SK-N-SH (cell line): ENCODE measurements at regions not wholly inside any gene's neighbourhood (a gene's known extent, or its start where the extent isn't known, plus 50 kb on each side); places are given as distances from the start of the nearest gene placed in this dataset.

ENCODE experiments used
- CTCF ChIA-PET: fragments of 300-600, 350-600 bp; formaldehyde crosslinking; extraction: SDS; loops from one replicate; lab custom pipeline; 2021; lab: Yijun Ruan, JAX
- POLR2A ChIA-PET: fragments of 350-600 bp; sonication (Branson Sonifier 250); formaldehyde crosslinking; extraction: SDS; loops from one replicate; lab custom pipeline; 2020; ENCODE audit warnings: antibody characterized with exemption, inconsistent platforms; lab: Yijun Ruan, JAX
- DNase-seq: peaks from one replicate; pipeline ENCODE4 v3.0.0; 2012
- H2AFZ ChIP-seq: fragments of 200-600 bp; sonication (generic); 2 replicates; pipeline ENCODE4 v1.8.1; 2016; ENCODE audit warnings: antibody characterized with exemption, mild to moderate bottlenecking, low read depth
- H3F3A ChIP-seq: fragments of 200-600 bp; sonication (generic); replicated peaks from 2 replicates; pipeline ENCODE3; 2016; ENCODE audit warnings: antibody characterized with exemption, mild to moderate bottlenecking; ENCODE audit not compliant: insufficient read depth
- H3K27ac ChIP-seq, 2 experiments: fragments of 200-500 bp in 1 of 2; fragments of 200-600 bp in 1 of 2; sonication (Bioruptor generic) in 1 of 2; sonication (generic), shearing (Covaris generic) in 1 of 2; 2 replicates each; pipeline versions ENCODE4 v1.5.1 to v1.6.1; 2014 to 2016; ENCODE audit warnings: low read depth in 2 of 2, inconsistent platforms in 1 of 2, low read length in 1 of 2, mild to moderate bottlenecking in 1 of 2, mixed read lengths in 1 of 2
- H3K27me3 ChIP-seq: fragments of 200-600 bp; sonication (generic), shearing (Covaris generic); 2 replicates; pipeline ENCODE4 v1.6.1; 2016; ENCODE audit warnings: mixed run types; ENCODE audit not compliant: insufficient read depth
- H3K36me3 ChIP-seq, 2 experiments: fragments of 200-500 bp in 1 of 2; fragments of 200-600 bp in 1 of 2; sonication (Bioruptor generic) in 1 of 2; sonication (generic) in 1 of 2; replicated peaks in 1 of 2; 2 replicates each; pipeline versions ENCODE3 to v1.5.1; 2014 to 2016; ENCODE audit warnings: low read length in 1 of 2, mild to moderate bottlenecking in 1 of 2; ENCODE audit not compliant: insufficient read depth in 2 of 2, control insufficient read depth in 1 of 2
- H3K4me1 ChIP-seq, 2 experiments: fragments of 200-500 bp in 1 of 2; fragments of 200-600 bp in 1 of 2; sonication (Bioruptor generic) in 1 of 2; sonication (generic), shearing (Covaris generic) in 1 of 2; 2 replicates each; pipeline versions ENCODE4 v1.5.1 to v1.6.1; 2014 to 2016; ENCODE audit warnings: low read depth in 1 of 2, low read length in 1 of 2, mixed run types in 1 of 2; ENCODE audit not compliant: insufficient read depth in 2 of 2, control insufficient read depth in 1 of 2
- H3K4me2 ChIP-seq: fragments of 200-600 bp; sonication (generic), shearing (Covaris generic); 2 replicates; pipeline ENCODE4 v1.6.1; 2017; ENCODE audit warnings: mixed run types
- H3K4me3 ChIP-seq, 2 experiments: fragments of 200-500 bp in 1 of 2; fragments of 200-600 bp in 1 of 2; sonication (Bioruptor generic) in 1 of 2; sonication (generic), shearing (Covaris generic) in 1 of 2; 2 replicates each; pipeline versions ENCODE4 v1.5.1 to v1.8.1; 2014 to 2016; ENCODE audit warnings: low read depth in 2 of 2, inconsistent platforms in 1 of 2, low read length in 1 of 2, mild to moderate bottlenecking in 1 of 2, mixed read lengths in 1 of 2, moderate library complexity in 1 of 2
- H3K79me2 ChIP-seq: fragments of 200-600 bp; sonication (generic); 2 replicates; pipeline ENCODE4 v1.8.1; 2017; ENCODE audit warnings: mild to moderate bottlenecking; ENCODE audit not compliant: insufficient read depth
- H3K9ac ChIP-seq: fragments of 200-600 bp; sonication (generic); 2 replicates; pipeline ENCODE4 v1.6.1; 2017; ENCODE audit warnings: mixed run types
- H3K9me2 ChIP-seq: fragments of 200-600 bp; sonication (generic); 2 replicates; pipeline ENCODE4 v1.6.1; 2017; ENCODE audit warnings: mixed run types
- H3K9me3 ChIP-seq: fragments of 200-600 bp; sonication (generic); 2 replicates; pipeline ENCODE4 v1.6.1; 2017; ENCODE audit warnings: mixed run types, mild to moderate bottlenecking, moderate library complexity
- H4K20me1 ChIP-seq: fragments of 200-600 bp; sonication (generic); 2 replicates; pipeline ENCODE4 v1.6.1; 2017; ENCODE audit warnings: mild to moderate bottlenecking, mixed run types; ENCODE audit not compliant: insufficient read depth
- EP300 ChIP-seq, 2 experiments: IDR thresholded peaks; 2 replicates each; pipeline versions ENCODE4 v1.4.0 to v1.6.1; 2012; ENCODE audit warnings: borderline replicate concordance in 1 of 2, low read depth in 1 of 2, low read length in 1 of 2
- EZH2phosphoT487 ChIP-seq: fragments of 200-600 bp; sonication (generic); IDR thresholded peaks from 2 replicates; pipeline ENCODE4 v1.6.1; 2017; ENCODE audit warnings: low read depth, mixed run types, mild to moderate bottlenecking, antibody characterized with exemption, moderate library complexity, borderline replicate concordance
- FOXJ3 ChIP-seq: sonication (generic); formaldehyde crosslinking; IDR thresholded peaks from 2 replicates; pipeline ENCODE4 v1.5.1; 2020; ENCODE audit warnings: mild to moderate bottlenecking, missing genetic modification reagents
- GABPA ChIP-seq: IDR thresholded peaks from 2 replicates; pipeline ENCODE4 v1.4.0; 2012; ENCODE audit warnings: low read depth, mild to moderate bottlenecking
- GATA2 ChIP-seq: sonication (generic); formaldehyde crosslinking; IDR thresholded peaks from 2 replicates; pipeline ENCODE4 v1.5.0; 2020; ENCODE audit warnings: mild to moderate bottlenecking, missing genetic modification reagents
- IRF3 ChIP-seq: fragments of 150-350 bp; IDR thresholded peaks from 2 replicates; pipeline ENCODE4 v1.6.1; 2016; ENCODE audit warnings: mild to moderate bottlenecking, low read depth, low read length
- MAX ChIP-seq: IDR thresholded peaks from 2 replicates; pipeline ENCODE4 v1.4.0; 2012; ENCODE audit warnings: low read depth
- MXI1 ChIP-seq: IDR thresholded peaks from 2 replicates; pipeline ENCODE4 v1.6.1; 2012; ENCODE audit warnings: mild to moderate bottlenecking, low read depth, low read length, improper control_type of control experiment
- TCF12 ChIP-seq: IDR thresholded peaks from 2 replicates; pipeline ENCODE4 v1.4.0; 2012
- TEAD4 ChIP-seq: IDR thresholded peaks from 2 replicates; pipeline ENCODE4 v1.4.0; 2012; ENCODE audit warnings: mild to moderate bottlenecking, borderline replicate concordance; ENCODE audit not compliant: insufficient read depth
- USF1 ChIP-seq: IDR thresholded peaks from 2 replicates; pipeline ENCODE4 v1.4.0; 2012; ENCODE audit warnings: low read depth, borderline replicate concordance
- WGBS: methylation state at CpG from one replicate; pipeline ENCODE4 v1.1.6; 2017; ENCODE audit warnings: low lambda C conversion rate; 5-methylcytosine and 5-hydroxymethylcytosine counted together

- no peak for TF ChIP-seq TEAD4
Measured at GRCh38 chr4:173717581-173717980, 187.6 kb upstream of the HAND2 start (continued).

- 64% methylated on average over 5 of the region's 5 CpGs for WGBS
- CTCF ChIA-PET: no interaction called here
Measured at GRCh38 chr4:173714456-173714855, 184.4 kb upstream of the HAND2 start.

GRCh38 chr4:173713026-173713425 lies 183.0 kb upstream of the HAND2 start:
- no peak for DNase-seq
- H3K36me3 ChIP-seq: no peaks in the 10 kb centered on the region
- no peak overlapping the region for H3K4me2 ChIP-seq
- no peak for TF ChIP-seq FOXJ3
- no peak for TF ChIP-seq MAX
- TF ChIP-seq EP300 (IDR thresholded peaks at IDR 0.05; ENCODE audit: borderline replicate concordance in 1 of 2, low read depth in 1 of 2, low read length in 1 of 2): no peak
- no peak for TF ChIP-seq EZH2phosphoT487
- no peak for TF ChIP-seq GATA2 (CRISPR knock-in tag)
- TF ChIP-seq GABPA: no peak
- H3K9me3 ChIP-seq: no peaks in the 10 kb centered on the region
- H3K9ac ChIP-seq: no peak overlapping the region
- H3K27ac ChIP-seq: no peak overlapping the region
- CTCF ChIA-PET: interaction anchor here (0.7 kb wide), 1 partner anchor 15 kb away, joined by 3 read pairs; no protein-coding TSS in a partner anchor
- H3K4me3 ChIP-seq: no peak overlapping the region
- H2AFZ ChIP-seq: no peak overlapping the region
- H4K20me1 ChIP-seq: no peaks in the 10 kb centered on the region
- H3F3A ChIP-seq: no peaks in the 10 kb centered on the region
- no peaks in the 10 kb centered on the region for H3K27me3 ChIP-seq
- no peaks in the 10 kb centered on the region for H3K4me1 ChIP-seq
- POLR2A ChIA-PET: no interaction called here
- WGBS: 86% methylated on average over 5 of the region's 5 CpGs
- H3K9me2 ChIP-seq: no peaks in the 10 kb centered on the region
- no peaks in the 10 kb centered on the region for H3K79me2 ChIP-seq

More at GRCh38 chr4:173714456-173714855, 184.4 kb upstream of the HAND2 start:
- Histone ChIP-seq H3K9me2 (no peaks in the 10 kb centered on the region), H2AFZ (no peak overlapping the region), H3K79me2 (no peaks in the 10 kb centered on the region), H4K20me1 (no peaks in the 10 kb centered on the region), H3K4me3 (no peak overlapping the region), H3K4me1 (no peaks in the 10 kb centered on the region), H3K4me2 (no peak overlapping the region), H3K27me3 (no peaks in the 10 kb centered on the region), H3K36me3 (no peaks in the 10 kb centered on the region), H3F3A (no peaks in the 10 kb centered on the region), H3K27ac (no peak overlapping the region), H3K9ac (no peak overlapping the region), H3K9me3 (no peaks in the 10 kb centered on the region)
- DNase-seq: no peak
- TF ChIP-seq MXI1 (no peak), MAX (no peak), TEAD4 (no peak), TCF12 (no peak), IRF3 (no peak), USF1 (no peak)
- POLR2A ChIA-PET: no interaction called here
